H9 (cell line): ENCODE measurements at regions not wholly inside any gene's neighbourhood (a gene's known extent, or its start where the extent isn't known, plus 50 kb on each side); places are given as distances from the start of the nearest gene placed in this dataset.

ENCODE experiments used
- DNase-seq: peaks from one replicate; pipeline ENCODE4 v3.0.0-alpha.2; 2017
- H2AFZ ChIP-seq: one replicate; pipeline ENCODE4 v1.6.1; 2013; ENCODE audit warnings: mild to moderate bottlenecking, low read length, control low read depth, moderate library complexity
- H2AK5ac ChIP-seq: 2 replicates; pipeline ENCODE4 v1.6.1; 2013; ENCODE audit warnings: low read length, control low read depth, mixed read lengths; ENCODE audit not compliant: insufficient read length
- H2BK120ac ChIP-seq: one replicate; pipeline ENCODE4 v1.6.1; 2013; ENCODE audit warnings: low read depth, mild to moderate bottlenecking, low read length, control low read depth, inconsistent platforms; ENCODE audit not compliant: poor library complexity, severe bottlenecking
- H2BK12ac ChIP-seq: 2 replicates; pipeline ENCODE4 v1.6.1; 2013; ENCODE audit warnings: low read length, control low read depth, mixed read lengths, low read depth; ENCODE audit not compliant: insufficient read length
- H2BK15ac ChIP-seq: 2 replicates; pipeline ENCODE4 v1.6.1; 2013; ENCODE audit warnings: low read depth, low read length, control low read depth
- H2BK20ac ChIP-seq: one replicate; pipeline ENCODE4 v1.6.1; 2013; ENCODE audit warnings: low read depth, mild to moderate bottlenecking, low read length, control low read depth, inconsistent platforms; ENCODE audit not compliant: poor library complexity, severe bottlenecking
- H2BK5ac ChIP-seq: 2 replicates; pipeline ENCODE4 v1.6.1; 2013; ENCODE audit warnings: low read length, control low read depth, mixed read lengths; ENCODE audit not compliant: insufficient read length
- H3K14ac ChIP-seq: 2 replicates; pipeline ENCODE4 v1.6.1; 2013; ENCODE audit warnings: low read length, control low read depth; ENCODE audit not compliant: insufficient read depth
- H3K18ac ChIP-seq: 2 replicates; pipeline ENCODE4 v1.6.1; 2013; ENCODE audit warnings: low read depth, mild to moderate bottlenecking, mixed read lengths, low read length, control low read depth; ENCODE audit not compliant: insufficient read length
- H3K23ac ChIP-seq: 2 replicates; pipeline ENCODE4 v1.6.1; 2013; ENCODE audit warnings: low read length, control low read depth, mixed read lengths, low read depth; ENCODE audit not compliant: insufficient read length
- H3K23me2 ChIP-seq: 2 replicates; pipeline ENCODE4 v1.6.1; 2013; ENCODE audit warnings: low read depth, mild to moderate bottlenecking, mixed read lengths, low read length, control low read depth; ENCODE audit not compliant: insufficient read length, poor library complexity, severe bottlenecking
- H3K27ac ChIP-seq: 2 replicates; pipeline ENCODE4 v1.5.1; 2013; ENCODE audit warnings: low read length, control low read depth, mixed read lengths, low read depth; ENCODE audit not compliant: insufficient read length
- H3K27me3 ChIP-seq: 2 replicates; pipeline ENCODE4 v1.6.1; 2013; ENCODE audit warnings: low read length, control low read depth, inconsistent platforms; ENCODE audit not compliant: insufficient read depth
- H3K4ac ChIP-seq: 2 replicates; pipeline ENCODE4 v1.6.1; 2013; ENCODE audit warnings: low read depth, mild to moderate bottlenecking, control low read depth, inconsistent platforms, low read length, moderate library complexity
- H3K4me1 ChIP-seq: 2 replicates; pipeline ENCODE4 v1.6.1; 2013; ENCODE audit warnings: low read length, control low read depth, inconsistent platforms; ENCODE audit not compliant: insufficient read depth
- H3K4me2 ChIP-seq: 2 replicates; pipeline ENCODE4 v1.6.1; 2013; ENCODE audit warnings: low read length, control low read depth, mixed read lengths; ENCODE audit not compliant: insufficient read length, insufficient read depth
- H3K56ac ChIP-seq: 2 replicates; pipeline ENCODE4 v1.6.1; 2013; ENCODE audit warnings: low read depth, mild to moderate bottlenecking, mixed read lengths, low read length, control low read depth; ENCODE audit not compliant: insufficient read length
- H3K79me1 ChIP-seq: 2 replicates; pipeline ENCODE4 v1.6.1; 2013; ENCODE audit warnings: low read depth, mild to moderate bottlenecking, moderate library complexity, low read length, control low read depth, inconsistent platforms; ENCODE audit not compliant: insufficient read depth, poor library complexity, severe bottlenecking
- H3K79me2 ChIP-seq: 2 replicates; pipeline ENCODE4 v1.6.1; 2013; ENCODE audit warnings: low read length, control low read depth, inconsistent platforms; ENCODE audit not compliant: insufficient read depth
- H3K9ac ChIP-seq: 2 replicates; pipeline ENCODE4 v1.6.1; 2013; ENCODE audit warnings: low read length, control low read depth, mixed read lengths; ENCODE audit not compliant: insufficient read length; ENCODE audit errors: extremely low read depth
- H3K9me3 ChIP-seq: one replicate; pipeline ENCODE4 v1.6.1; 2013; ENCODE audit warnings: low read depth, low read length, inconsistent platforms; ENCODE audit not compliant: control insufficient read depth
- H3T11ph ChIP-seq: one replicate; pipeline ENCODE4 v1.6.1; 2013; ENCODE audit warnings: mild to moderate bottlenecking, low read length, control low read depth, inconsistent platforms
- H4K20me1 ChIP-seq: one replicate; pipeline ENCODE4 v1.6.1; 2013; ENCODE audit not compliant: control insufficient read depth, insufficient read length, insufficient read depth
- H4K5ac ChIP-seq: 2 replicates; pipeline ENCODE4 v1.6.1; 2013; ENCODE audit warnings: low read depth, mild to moderate bottlenecking, mixed read lengths, low read length, control low read depth; ENCODE audit not compliant: insufficient read length
- H4K8ac ChIP-seq: replicated peaks from 2 replicates; pipeline ENCODE4 v1.6.1; 2013; ENCODE audit warnings: low read length, control low read depth, mixed read lengths, low read depth; ENCODE audit not compliant: insufficient read length
- H4K91ac ChIP-seq: 2 replicates; pipeline ENCODE4 v1.6.1; 2013; ENCODE audit warnings: low read depth, mild to moderate bottlenecking, moderate library complexity, mixed read lengths, low read length, control low read depth; ENCODE audit not compliant: insufficient read length
- H3K27ac Mint-ChIP-seq, 3 experiments: 2 replicates in 2 of 3; 3 replicates in 1 of 3; pipeline ENCODE4 v1.8.0; 2020 to 2021; ENCODE audit warnings: mixed read lengths in 3 of 3, mild to moderate bottlenecking in 1 of 3, moderate library complexity in 1 of 3
- H3K27me3 Mint-ChIP-seq: 2 replicates; pipeline ENCODE4 v1.8.0; 2021; ENCODE audit warnings: low read depth, mild to moderate bottlenecking, moderate library complexity, mixed read lengths
- H3K36me3 Mint-ChIP-seq, 3 experiments: 2 replicates in 2 of 3; 3 replicates in 1 of 3; pipeline ENCODE4 v1.8.0; 2020 to 2021; ENCODE audit warnings: low read depth in 3 of 3, mixed read lengths in 3 of 3; ENCODE audit not compliant: insufficient read depth in 1 of 3
- H3K4me1 Mint-ChIP-seq, 2 experiments: 2 replicates each; pipeline ENCODE4 v1.8.0; 2020; ENCODE audit warnings: mixed read lengths in 2 of 2
- H3K4me3 Mint-ChIP-seq, 2 experiments: 2 replicates in 1 of 2; 3 replicates in 1 of 2; pipeline ENCODE4 v1.8.0; 2020 to 2021; ENCODE audit warnings: mild to moderate bottlenecking in 2 of 2, mixed read lengths in 2 of 2, moderate library complexity in 1 of 2
- H3K9me3 Mint-ChIP-seq, 2 experiments: 2 replicates in 1 of 2; 3 replicates in 1 of 2; pipeline ENCODE4 v1.8.0; 2020; ENCODE audit warnings: mild to moderate bottlenecking in 2 of 2, mixed read lengths in 2 of 2, moderate library complexity in 1 of 2
- CTCF ChIP-seq: fragments of 200-600 bp; sonication (generic); conservative IDR thresholded peaks from 3 replicates; pipeline ENCODE4 v1.8.0; 2021; ENCODE audit warnings: antibody characterized with exemption, mild to moderate bottlenecking
- WGBS: extraction: QIAGEN DNeasy Blood & Tissue Kit; methylation state at CpG from one replicate; pipeline ENCODE4 v1.1.7; 2013; ENCODE audit warnings: missing lambda C conversion rate, low lambda C conversion rate, mixed read lengths; ENCODE audit not compliant: insufficient read length; ENCODE audit errors: extremely low coverage; 5-methylcytosine and 5-hydroxymethylcytosine counted together

- no peak overlapping the region for H2AK5ac ChIP-seq
- no peak for DNase-seq
- Mint-ChIP-seq H3K27ac (no peak overlapping the region), H3K4me1 (no peaks in the 10 kb centered on the region; a peak in 1 of 4 replicates), H3K9me3 (no peaks in the 10 kb centered on the region), H3K36me3 (no peaks in the 10 kb centered on the region), H3K4me3 (no peak overlapping the region), H3K27me3 (peaks cover 1% of the 10 kb centered on the region; the same call in 1 of the 2 replicates)
- H3K23ac ChIP-seq = no peak overlapping the region
- H3K4me2 ChIP-seq = no peak overlapping the region
- H2BK20ac ChIP-seq = no peak overlapping the region
- no peak overlapping the region for H4K91ac ChIP-seq
- no peaks in the 10 kb centered on the region for H3K23me2 ChIP-seq
- no CpG with 5 or more reads among the region's 4 CpGs for WGBS
- no peaks in the 10 kb centered on the region for H3K79me2 ChIP-seq
- H3K9me3 ChIP-seq = no peaks in the 10 kb centered on the region
- no peak overlapping the region for H3K56ac ChIP-seq
- H3T11ph ChIP-seq = no peak overlapping the region
- H3K18ac ChIP-seq = no peak overlapping the region
- no peaks in the 10 kb centered on the region for H3K4me1 ChIP-seq
- H3K27ac ChIP-seq = no peak overlapping the region
- no peak overlapping the region for H4K8ac ChIP-seq
- no peak overlapping the region for H2BK12ac ChIP-seq
- no peaks in the 10 kb centered on the region for H3K27me3 ChIP-seq
- no peak overlapping the region for H3K4ac ChIP-seq
- no peak overlapping the region for H2BK15ac ChIP-seq
- no peaks in the 10 kb centered on the region for H3K79me1 ChIP-seq
- H2BK120ac ChIP-seq = no peak overlapping the region
- no peak overlapping the region for H4K5ac ChIP-seq
- H3K14ac ChIP-seq = no peak overlapping the region
- no peak overlapping the region for H2BK5ac ChIP-seq
- no peak for TF ChIP-seq CTCF
- no peak overlapping the region for H3K9ac ChIP-seq
- no peaks in the 10 kb centered on the region for H4K20me1 ChIP-seq
- no peak overlapping the region for H2AFZ ChIP-seq
Observed at GRCh38 chrX:3522101-3522650, 175.7 kb upstream of the MXRA5 start.
